Fibroblast of mammary gland (primary cell): ENCODE measurements at regions not wholly inside any gene's neighbourhood (a gene's known extent, or its start where the extent isn't known, plus 50 kb on each side); places are given as distances from the start of the nearest gene placed in this dataset.

Source experiments
- DNase-seq: peaks from one replicate; pipeline ENCODE4 v3.0.0-alpha.2; 2010; ENCODE audit warnings: low read depth
- H3K4me3 ChIP-seq: 2 replicates; pipeline ENCODE4 v1.5.1; 2011; ENCODE audit warnings: low read depth, mild to moderate bottlenecking, low read length, moderate library complexity; ENCODE audit not compliant: control insufficient read depth
- CTCF ChIP-seq: conservative IDR thresholded peaks from 2 replicates; pipeline ENCODE4 v1.5.1; 2011; ENCODE audit warnings: low read depth, low read length, inconsistent platforms; ENCODE audit not compliant: control insufficient read depth, insufficient read depth

DNA sequence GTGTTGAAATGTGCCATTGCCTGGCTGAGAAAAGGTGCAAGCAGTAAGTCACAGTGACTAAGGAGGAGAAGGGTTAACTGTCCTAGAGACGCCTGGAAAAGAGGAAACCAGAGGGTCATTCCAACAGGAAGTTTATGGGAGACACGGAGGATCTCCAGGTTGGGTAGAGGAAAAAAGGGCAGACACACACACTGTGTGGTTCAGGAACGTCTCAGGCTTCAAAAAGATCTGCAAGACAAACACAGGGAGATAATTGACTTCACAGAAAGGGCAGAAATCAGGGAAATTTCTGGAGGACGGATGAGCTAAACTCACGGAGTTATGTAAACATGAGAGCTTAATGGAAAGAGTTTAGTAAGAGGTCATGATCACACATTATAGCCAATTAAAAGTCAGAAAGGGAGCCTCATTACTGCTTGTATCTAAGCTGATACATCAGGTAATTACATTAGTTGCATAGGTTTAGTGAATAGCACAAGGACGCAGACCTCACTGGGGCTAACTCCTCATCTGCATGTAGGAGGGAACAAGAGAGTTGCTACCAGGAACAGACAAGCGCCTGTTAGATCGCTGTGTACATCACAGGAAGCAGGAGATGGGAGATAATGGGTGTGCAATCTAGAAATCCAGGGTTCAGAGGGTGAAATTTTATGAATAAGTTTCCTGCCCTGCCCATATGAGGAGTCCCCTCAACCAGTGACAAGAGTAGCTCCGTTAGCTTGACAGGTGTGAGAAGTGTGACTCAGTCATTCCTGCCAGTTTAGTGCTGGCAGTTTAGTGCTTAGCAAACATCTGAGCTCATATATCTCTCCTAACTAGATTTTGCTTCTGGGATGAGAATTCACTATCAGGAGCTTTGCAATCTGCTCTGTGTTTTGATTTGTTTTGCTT is 96.6 kb upstream of the TNR start:
- DNase-seq, result no peak
- no peak for TF ChIP-seq CTCF
- no peak overlapping the region for H3K4me3 ChIP-seq

DNA sequence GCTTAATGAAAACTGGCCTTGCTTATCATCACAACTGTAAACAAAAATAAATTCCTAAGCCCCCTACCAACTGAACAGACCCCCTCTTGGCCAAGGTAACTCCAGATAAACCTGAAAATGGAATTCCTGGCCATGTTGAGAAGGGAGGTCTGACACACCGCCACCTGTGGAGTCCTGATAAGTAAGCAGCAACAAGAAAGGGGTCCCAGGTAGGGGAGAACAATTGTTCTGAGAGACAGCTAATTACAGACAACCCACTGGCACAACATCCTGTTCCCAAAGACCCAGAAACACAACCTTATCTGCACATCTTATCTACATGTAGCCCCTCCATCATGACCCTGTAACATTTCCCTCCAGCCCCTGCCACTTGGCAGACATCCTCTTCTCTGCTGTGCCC is 91.2 kb upstream of the TNR start:
- H3K4me3 ChIP-seq, result no peak overlapping the region
- no peak for TF ChIP-seq CTCF
- no peak for DNase-seq

- no peak for DNase-seq
- no peak overlapping the region for H3K4me3 ChIP-seq
- no peak for TF ChIP-seq CTCF
Observed at GRCh38 chr1:175833951-175834350, 90.6 kb upstream of the TNR start.

DNA sequence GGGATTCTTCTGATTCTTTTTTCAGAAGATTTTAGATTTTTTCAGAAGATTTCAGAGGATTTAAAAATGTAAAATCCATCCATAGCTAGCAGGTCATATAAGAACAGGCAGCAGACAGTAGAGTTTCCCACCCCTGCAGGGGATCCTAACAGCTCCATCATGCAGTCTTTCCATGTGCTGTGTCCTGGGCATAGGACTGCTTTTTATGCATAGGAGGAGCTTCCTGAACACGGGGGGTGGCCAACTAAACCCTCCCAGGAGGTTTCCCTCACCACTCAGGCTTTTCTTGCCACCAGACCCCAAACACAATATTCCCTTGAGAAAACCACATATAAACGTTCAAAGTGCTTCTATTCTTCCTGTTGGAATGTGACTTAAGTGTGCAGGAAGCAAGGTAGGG is 90.1 kb upstream of the TNR start:
- no peak for TF ChIP-seq CTCF
- no peak overlapping the region for H3K4me3 ChIP-seq
- DNase-seq, result no peak

GRCh38 chr1:175830500-175830899 is 87.1 kb upstream of the TNR start:
- H3K4me3 ChIP-seq, result no peak overlapping the region
- no peak for DNase-seq
- TF ChIP-seq CTCF, result no peak

DNA sequence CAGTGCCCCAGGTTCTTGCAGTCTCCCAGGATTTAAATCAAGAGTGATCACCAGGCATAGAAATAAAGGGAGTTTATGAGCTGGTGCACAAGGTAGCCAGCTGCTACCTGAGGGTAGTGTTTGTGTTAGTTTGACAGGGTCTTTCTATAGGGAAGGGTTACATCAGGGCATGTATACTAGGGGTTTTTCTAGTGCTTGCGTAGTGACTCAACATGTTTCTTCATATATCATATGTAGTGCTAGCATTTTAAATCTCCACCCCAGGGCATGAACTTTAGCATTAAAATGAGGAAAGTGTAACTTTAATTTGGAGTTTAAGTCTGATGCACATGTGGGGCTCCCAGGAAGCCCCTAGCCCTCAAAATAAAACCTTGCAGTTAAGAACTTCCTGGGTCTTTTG is 86.5 kb upstream of the TNR start:
- no peak overlapping the region for H3K4me3 ChIP-seq
- DNase-seq, result no peak
- TF ChIP-seq CTCF, result no peak

DNA sequence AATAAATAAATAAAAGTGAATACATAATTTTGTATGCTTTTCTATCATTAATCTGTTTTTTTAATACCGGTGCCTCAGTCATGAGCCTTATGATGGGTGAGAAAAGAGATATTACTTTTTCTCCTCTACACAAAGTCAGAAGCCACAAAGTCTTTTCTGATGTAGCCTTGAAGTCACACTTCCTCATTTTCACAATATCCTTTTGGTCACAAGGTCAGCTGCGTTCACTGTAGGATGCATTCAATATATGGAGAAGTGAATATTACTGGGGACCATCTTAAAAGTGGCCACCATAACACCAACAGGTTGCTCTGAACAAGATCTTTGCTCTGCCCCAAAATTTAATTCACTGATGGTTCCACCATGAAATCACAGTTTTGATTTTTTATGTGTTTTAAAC is 83.3 kb upstream of the TNR start:
- DNase-seq, result no peak
- TF ChIP-seq CTCF, result no peak
- H3K4me3 ChIP-seq, result no peak overlapping the region
